HG03558 (cell line): ENCODE measurements at regions not wholly inside any gene's neighbourhood (a gene's known extent, or its start where the extent isn't known, plus 50 kb on each side); places are given as distances from the start of the nearest gene placed in this dataset.
"Not testable (repeated sequence)": the region's sequence is repeated elsewhere in the genome, so short reads cannot be mapped to it uniquely, and the experiment has no call there.

ENCODE experiments used
- ATAC-seq: cut with Tn5 transposase; IDR thresholded peaks from one replicate; pipeline ENCODE4 v1.9.1; 2021; ENCODE audit warnings: moderate number of reproducible peaks; ENCODE audit not compliant: unreplicated experiment; ENCODE audit errors: extremely low read depth

GRCh38 chr16:77114361-77114760, 76.6 kb upstream of the MON1B start:
- ATAC-seq: not testable (repeated sequence)

- no peak for ATAC-seq
These were observed 74.1 kb upstream of the MON1B start for GRCh38 chr16:77116856-77117255.

GRCh38 chr16:77117707-77118106, 73.3 kb upstream of the MON1B start:
- no peak for ATAC-seq

- no peak for ATAC-seq
These were observed 59.6 kb upstream of the MON1B start for GRCh38 chr16:77131398-77131797.

- ATAC-seq: no peak
These were observed 58.9 kb upstream of the MON1B start for GRCh38 chr16:77132051-77132618.

GRCh38 chr16:77133706-77134105, 57.3 kb upstream of the MON1B start:
- no peak for ATAC-seq

- ATAC-seq: no peak
These were observed 53.9 kb upstream of the MON1B start for GRCh38 chr16:77137045-77137444.
